ENCODE measurements at regions not wholly inside any gene's neighbourhood (a gene's known extent, or its start where the extent isn't known, plus 50 kb on each side); places are given as distances from the start of the nearest gene placed in this dataset.

- no peak for DNase-seq
These were observed 326.1 kb downstream of the BCL11B start for GRCh38 chr14:98945611-98946570.

DNA sequence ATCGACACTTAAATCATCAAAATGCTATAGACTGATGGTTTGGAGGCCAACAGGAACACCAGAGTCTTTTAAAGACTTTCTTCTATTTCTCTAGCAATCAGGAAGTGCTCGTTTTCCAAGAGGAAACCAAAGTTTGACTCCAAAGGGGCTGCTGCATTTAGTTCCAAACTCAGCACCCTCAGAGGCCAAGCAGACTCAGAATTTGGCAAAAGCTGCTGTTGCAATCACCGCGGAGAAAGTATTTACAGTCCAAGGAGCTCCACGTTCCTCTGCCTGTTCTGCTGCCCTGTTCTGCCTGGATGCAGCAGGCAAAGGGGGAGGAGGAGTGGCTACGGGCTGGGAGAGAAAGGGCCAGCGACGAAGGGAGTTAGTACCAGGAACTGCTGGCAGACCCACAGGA is 325.1 kb downstream of the BCL11B start:
- DNase-seq, result no peak

- DNase-seq, result no peak
These were observed 323.9 kb downstream of the BCL11B start for GRCh38 chr14:98947911-98948595.

DNA sequence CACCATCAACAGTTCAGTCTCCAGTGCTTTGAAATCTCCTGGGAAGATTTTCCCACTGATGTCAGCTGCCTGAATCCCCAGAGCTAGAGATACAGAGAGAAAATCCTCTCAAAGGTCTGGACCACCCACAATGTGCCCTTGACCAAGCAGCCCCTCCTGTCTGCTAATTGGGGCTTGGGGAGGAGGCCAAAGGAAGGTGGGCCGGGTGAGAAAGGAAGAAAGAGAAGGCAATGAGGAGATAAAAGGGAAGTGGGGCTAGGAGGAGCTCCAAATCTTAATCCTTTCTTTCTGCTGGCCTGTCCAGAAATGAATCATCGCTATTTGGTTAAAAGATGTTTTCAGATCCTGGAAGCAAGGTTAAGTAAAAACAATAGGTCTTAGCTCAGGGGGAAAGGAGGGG is 322.9 kb downstream of the BCL11B start:
- no peak for DNase-seq

DNA sequence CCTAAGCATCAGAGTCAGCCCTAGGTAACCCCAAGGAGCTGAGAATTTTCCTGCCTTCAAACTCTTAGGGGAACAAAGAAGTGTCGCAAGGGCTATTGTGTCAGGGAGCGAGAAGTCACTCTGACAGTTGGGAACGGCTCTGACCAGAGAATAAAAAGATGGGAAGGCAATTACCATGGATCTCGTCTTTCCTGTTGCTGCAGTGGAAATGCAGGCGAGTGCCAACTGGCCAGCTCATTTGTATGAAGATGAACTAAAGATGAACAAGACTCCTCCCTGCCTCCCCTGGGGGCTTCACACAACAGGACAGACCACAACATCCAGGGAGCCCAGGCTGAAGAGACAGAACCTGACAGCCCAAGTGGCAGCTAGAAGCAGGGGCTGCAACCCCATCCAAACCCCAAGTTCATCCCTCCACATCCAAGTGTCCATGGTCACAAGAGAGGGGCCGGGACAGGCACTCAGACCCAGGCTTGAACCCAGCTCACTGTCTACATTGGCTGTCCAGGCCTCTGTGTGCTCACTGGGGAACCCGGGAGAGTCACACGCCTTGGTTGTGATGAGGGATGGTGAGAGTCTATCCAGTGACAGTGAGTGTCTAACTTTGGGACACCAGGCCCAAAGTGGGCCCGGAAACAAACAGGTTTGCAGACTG is 322.4 kb downstream of the BCL11B start:
- DNase-seq, result no peak

DNA sequence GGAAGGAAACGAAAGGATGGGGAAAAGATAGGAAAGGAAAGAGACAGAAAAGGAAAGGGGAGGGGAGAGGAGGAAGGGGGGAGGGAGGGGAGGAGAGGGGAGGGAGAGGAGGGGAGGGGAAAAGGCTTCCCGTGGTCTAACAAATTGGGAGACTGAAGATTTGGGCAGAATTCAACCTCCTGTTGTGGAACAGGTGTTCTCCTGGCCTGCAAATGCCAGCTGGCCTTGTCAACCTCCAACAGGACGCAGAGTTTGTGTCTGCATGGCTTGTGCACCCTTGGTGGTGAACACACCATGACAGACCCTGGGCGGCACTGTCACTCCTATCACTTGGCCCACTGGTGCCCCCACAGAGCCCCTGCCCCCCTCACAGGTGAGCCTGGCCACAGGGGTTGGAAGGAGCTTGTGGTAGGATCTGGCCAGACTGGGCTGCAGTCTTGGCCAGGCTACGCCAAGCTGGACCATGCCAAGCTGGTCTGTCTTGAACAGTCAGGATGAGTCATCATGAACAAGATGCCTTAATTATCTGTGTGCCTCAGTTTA is 321.6 kb downstream of the BCL11B start:
- DNase-seq, result no peak

GRCh38 chr14:98951031-98951430 is 321.0 kb downstream of the BCL11B start:
- no peak for DNase-seq

DNA sequence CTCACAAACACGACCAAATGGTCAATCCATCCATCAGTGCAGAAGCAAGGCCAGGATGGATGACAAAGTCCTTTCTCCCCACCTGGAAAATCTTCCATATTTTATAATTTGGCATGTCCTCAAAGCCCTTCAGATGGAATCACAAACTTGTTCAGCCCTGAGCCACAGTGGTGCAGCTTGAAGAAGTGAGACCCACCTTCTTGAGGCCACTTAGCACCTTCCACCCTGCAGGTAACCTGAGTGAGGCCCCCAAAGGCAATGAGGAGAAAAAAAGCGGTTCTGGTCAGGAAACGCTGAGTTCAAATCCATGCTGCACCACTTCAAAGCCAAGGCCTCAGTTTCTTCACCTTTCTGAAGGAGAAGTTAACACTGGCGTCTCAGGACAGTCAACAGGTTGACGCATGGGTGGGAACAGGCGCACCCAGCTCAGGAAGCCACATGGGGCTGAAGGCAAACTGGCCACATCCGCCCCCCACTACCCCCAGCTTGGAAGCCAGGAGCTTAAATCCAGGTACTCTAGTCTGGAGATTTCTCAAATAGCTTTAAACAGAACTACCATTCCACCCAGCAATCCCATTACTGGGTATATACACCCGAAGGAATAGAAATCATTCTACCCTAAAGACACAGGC is 320.4 kb downstream of the BCL11B start:
- DNase-seq, result no peak

DNA sequence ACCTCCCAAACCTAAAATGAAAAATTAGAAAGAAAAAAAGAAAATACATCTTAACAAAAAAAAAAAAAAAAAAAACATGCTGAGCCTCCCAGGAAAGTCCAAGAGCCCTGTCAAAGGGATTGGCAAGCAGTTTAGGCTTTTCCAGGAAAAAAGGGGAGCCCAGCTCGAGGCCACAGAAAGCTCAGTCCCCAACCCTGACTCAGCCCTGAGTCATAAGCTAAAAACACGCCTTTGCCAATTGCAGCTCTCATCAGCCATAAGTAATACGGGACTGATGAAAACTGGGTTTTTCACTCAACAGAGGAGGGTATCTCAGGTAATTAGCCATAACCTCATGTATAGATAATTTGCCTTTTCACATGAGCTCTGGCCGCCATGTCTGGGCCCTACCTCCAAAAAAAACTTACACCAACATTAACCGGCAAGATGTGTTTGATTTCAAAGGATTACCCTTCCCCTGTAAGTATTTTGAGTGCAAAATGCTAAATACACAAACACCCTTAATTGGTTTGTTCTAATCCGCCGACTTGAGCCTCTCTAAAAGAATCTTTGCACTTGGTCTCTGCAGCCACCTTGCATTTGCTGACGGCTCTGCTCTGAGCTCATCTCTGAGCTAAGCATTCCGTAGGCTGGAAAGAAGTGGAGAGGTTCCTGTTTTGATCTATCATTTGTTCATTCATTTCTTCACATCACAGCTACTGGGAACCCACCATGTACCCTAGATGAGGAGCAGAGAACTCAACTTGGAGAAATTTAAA is 319.2 kb downstream of the BCL11B start:
- DNase-seq, result no peak

GRCh38 chr14:98953551-98954348 is 318.2 kb downstream of the BCL11B start:
- no peak for DNase-seq

DNA sequence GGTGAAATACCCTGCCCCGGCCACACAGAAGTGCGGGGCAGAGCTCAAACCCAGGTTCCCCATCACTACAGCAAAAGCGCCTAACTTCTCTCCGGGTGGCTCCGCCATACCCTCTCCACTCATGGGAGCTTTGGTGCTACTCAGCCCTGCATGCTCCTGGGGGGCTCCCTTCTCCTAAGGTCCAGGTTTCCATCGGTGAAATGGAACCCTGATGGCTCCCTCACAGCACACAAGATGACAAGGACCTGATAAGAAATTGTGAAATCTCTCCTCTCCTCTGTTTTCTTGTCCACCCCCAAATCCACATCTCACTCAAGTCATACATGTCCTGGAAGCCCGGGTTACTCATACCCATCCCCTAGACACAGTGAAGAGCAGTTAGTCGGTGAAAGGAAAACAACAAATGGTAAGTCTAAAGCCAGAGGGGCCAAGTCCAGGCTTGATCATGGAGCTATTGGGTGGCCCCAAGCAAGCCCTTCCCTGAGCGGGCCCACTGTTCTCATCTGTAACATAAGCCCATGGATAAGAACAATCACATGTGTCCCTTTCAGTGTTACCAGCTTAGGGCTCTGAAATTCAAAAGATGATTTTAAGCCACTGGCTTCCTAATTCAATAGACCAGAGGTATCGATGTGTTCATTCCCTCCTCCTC is 317.5 kb downstream of the BCL11B start:
- no peak for DNase-seq

DNA sequence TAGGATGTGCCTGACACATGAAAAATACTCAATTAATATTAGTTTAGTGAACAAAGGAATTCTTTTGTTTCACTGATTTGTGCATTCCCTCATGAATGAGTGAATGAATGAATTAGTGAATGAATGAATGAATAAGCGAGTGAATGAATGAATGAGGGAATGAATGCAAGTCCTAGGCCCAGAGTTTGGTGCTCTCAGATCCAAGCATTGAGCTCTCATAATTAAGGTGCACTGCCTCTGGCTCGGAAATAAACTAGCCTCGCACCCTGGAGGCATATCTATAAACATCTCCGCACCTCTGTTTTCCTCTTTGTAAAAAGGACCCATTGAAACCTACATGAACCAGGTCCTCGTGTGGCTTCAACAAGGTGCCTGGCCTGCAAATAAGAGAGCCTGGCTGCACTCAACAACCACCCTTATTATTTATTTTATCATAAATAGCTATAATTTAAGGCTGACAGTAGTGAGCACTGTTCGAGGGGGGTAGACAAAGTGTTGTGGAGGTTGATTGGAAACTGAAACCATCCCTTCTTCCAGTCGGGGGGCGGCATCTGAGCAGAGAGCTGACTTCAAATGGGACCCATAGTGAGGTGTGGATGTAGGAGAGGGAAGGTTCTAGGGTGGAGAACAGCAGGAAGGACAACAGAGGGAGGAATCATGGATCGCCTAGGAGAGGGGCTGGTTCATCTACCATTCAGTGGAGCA is 316.8 kb downstream of the BCL11B start:
- DNase-seq, result no peak

GRCh38 chr14:98955741-98956070 is 316.3 kb downstream of the BCL11B start:
- DNase-seq, result no peak

DNA sequence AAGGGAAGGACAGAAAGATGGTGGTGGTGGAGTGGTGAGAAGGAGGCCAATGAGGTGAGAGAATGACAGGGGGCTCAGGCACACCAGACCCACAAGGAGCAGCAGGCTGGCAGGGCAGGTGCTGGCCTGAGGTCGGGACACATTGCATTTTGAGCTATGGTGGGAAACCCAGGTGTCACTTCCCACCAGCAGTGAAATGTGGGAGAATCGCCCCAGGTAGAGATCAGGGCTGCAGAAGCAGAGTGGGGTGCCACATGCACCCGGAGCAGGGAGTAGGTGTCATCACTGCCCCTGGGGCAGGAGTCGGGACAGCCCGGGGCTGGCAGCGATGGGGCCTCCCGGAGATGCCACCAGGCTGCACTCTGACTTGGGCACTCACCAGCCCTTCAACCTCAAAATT is 315.8 kb downstream of the BCL11B start:
- no peak for DNase-seq

DNA sequence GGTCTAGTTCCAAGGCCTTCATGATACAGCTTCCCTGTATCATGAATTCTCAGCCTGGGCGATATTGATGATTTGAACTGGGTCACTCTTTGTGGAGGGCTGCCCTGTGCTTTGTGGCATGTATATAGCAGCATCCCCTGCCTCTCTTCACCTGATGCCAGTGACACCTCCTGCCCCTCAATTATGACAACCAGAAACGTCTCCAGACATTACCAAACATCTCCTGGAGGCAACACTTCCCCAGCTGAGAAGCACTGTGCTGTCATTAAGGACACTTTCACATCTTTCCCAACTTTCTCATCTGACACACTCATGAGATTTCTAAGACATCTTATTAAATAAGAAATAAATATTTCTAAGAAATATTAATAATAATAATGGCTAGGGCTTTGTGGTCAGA is 315.3 kb downstream of the BCL11B start:
- no peak for DNase-seq

- no peak for DNase-seq
These were observed 314.6 kb downstream of the BCL11B start for GRCh38 chr14:98957211-98958047.

GRCh38 chr14:98958048-98958631 is 313.9 kb downstream of the BCL11B start:
- DNase-seq, result no peak

- DNase-seq, result no peak
These were observed 313.4 kb downstream of the BCL11B start for GRCh38 chr14:98958632-98959031.

DNA sequence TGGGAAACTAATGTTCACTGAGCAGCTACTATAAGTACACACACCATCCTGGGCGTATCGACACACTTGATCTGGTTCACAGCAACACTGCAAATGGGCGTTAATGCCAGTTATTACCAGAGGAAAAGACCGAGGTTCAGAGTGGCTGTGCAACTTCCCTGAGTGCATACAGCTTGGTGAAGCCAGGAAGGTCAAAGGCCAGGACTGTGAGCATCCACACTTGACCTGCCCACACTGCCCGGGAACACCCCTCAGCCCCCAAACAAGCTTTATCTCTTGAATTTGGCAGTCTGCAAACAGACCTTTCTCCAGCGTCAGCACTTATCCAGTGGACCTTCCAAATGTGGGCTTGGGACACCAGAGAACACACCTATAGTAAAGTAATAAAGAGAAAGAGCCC is 312.6 kb downstream of the BCL11B start:
- DNase-seq, result no peak
